ENCODE measurements at regions not wholly inside any gene's neighbourhood (a gene's known extent, or its start where the extent isn't known, plus 50 kb on each side); places are given as distances from the start of the nearest gene placed in this dataset.

DNA sequence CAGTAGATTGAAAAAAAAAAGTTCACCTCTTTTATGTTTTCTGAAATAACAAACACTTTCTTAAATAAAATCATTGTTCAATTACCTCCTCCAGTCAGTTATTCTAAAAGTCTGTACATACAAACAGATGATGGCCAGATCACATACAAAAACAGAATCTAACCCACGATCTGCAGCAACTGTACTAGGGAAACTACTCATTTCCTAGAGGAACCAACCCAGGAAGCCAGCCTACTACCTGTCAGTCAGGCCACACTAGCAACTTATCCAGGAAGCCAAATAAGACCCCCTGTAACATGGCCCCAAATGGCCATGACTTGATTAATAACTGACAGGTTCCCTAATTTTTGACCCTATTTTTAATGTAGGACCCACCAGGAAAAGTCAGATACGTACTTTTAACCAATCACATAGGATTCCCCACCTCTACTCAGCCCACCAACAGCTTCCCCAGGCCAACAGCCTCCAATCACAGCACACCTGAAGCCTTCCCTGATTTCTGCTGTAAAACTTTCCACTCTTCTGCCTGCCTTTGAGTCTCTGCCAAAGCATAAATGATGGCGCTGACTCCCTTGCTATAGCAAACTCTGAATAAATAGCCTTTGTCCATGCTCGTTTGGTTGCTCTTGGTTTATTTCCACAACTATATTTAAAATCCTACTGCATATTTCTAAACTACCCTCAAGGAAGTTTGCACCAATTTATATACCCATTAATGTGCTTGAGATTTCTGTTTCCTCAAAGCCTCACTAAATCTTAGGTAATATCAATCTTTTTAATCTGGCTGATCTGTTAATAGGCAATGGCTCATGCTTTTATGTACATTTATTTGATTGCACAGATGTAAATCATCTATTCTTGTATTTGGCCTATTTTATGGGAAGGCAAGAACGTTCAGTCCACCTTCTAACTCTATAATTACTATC, 486.4 kb downstream of the FBXO15 start:
- Mint-ChIP-seq H3K36me3 (no peaks in the 10 kb centered on the region), H3K4me3 (no peak overlapping the region), H3K27me3 (ENCODE audit: low read depth in 3 of 3) (peaks cover 0 to 3% (median 2%) of the 10 kb centered on the region in 3 donors), H3K27ac (no peak overlapping the region), H3K4me1 (no peaks in the 10 kb centered on the region), H3K9me3 (peaks cover 0 to 7% (median 4%) of the 10 kb centered on the region in 7 donors)
- Histone ChIP-seq H3K4me2 (replicated peaks; ENCODE audit: extremely low read depth, low read length, poor library complexity, severe bottlenecking) (no peak overlapping the region), H3K9me3 (replicated peaks in 1 of 2; ENCODE audit: control insufficient read depth in 1 of 2, insufficient read depth in 1 of 2, low read length in 2 of 2) (no peaks in the 10 kb centered on the region), H3K27me3 (ENCODE audit: control insufficient read depth in 2 of 2, insufficient read depth in 2 of 2, low read length in 2 of 2) (no peaks in the 10 kb centered on the region), H3K9ac (ENCODE audit: insufficient read depth, low read length, poor library complexity, severe bottlenecking) (no peak overlapping the region), H3K27ac (ENCODE audit: low read depth in 1 of 2, low read length in 2 of 2) (no peak overlapping the region), H3K4me1 (ENCODE audit: control insufficient read depth in 1 of 2, insufficient read depth in 2 of 2, low read length in 2 of 2) (no peaks in the 10 kb centered on the region), H2AFZ (ENCODE audit: insufficient read depth, low read depth, low read length, poor library complexity, severe bottlenecking) (no peak overlapping the region), H3K36me3 (replicated peaks in 1 of 2; ENCODE audit: control insufficient read depth in 1 of 2, insufficient read depth in 2 of 2, low read length in 2 of 2) (no peaks in the 10 kb centered on the region), H3K4me3 (replicated peaks in 1 of 3; ENCODE audit: low read depth in 2 of 3, low read length in 3 of 3) (no peak overlapping the region), H4K20me1 (ENCODE audit: insufficient read depth, low read length) (no peaks in the 10 kb centered on the region), H3K79me2 (ENCODE audit: insufficient read depth, low read length) (no peaks in the 10 kb centered on the region)
- WGBS (ENCODE audit: insufficient coverage) = 75% methylated on average over 3 of the region's 5 CpGs
- no peak for DNase-seq
- intact Hi-C loops (cut with micrococcal nuclease) = no loop called here
- TF ChIP-seq, protein P1, sequence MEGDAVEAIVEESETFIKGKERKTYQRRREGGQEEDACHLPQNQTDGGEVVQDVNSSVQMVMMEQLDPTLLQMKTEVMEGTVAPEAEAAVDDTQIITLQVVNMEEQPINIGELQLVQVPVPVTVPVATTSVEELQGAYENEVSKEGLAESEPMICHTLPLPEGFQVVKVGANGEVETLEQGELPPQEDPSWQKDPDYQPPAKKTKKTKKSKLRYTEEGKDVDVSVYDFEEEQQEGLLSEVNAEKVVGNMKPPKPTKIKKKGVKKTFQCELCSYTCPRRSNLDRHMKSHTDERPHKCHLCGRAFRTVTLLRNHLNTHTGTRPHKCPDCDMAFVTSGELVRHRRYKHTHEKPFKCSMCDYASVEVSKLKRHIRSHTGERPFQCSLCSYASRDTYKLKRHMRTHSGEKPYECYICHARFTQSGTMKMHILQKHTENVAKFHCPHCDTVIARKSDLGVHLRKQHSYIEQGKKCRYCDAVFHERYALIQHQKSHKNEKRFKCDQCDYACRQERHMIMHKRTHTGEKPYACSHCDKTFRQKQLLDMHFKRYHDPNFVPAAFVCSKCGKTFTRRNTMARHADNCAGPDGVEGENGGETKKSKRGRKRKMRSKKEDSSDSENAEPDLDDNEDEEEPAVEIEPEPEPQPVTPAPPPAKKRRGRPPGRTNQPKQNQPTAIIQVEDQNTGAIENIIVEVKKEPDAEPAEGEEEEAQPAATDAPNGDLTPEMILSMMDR (IDR thresholded peaks at IDR 0.05) = no peak

- H3K27ac Mint-ChIP-seq = no peak overlapping the region
- no peaks in the 10 kb centered on the region for H3K79me2 ChIP-seq (ENCODE audit: insufficient read depth, low read length)
- intact Hi-C loops (cut with micrococcal nuclease) = no loop called here
Measured at GRCh38 chr18:73656691-73657090, 490.9 kb downstream of the FBXO15 start.

More at GRCh38 chr18:73656691-73657090, 490.9 kb downstream of the FBXO15 start:
- Histone ChIP-seq H3K9ac (ENCODE audit: insufficient read depth, low read length, poor library complexity, severe bottlenecking) (no peak overlapping the region), H3K4me2 (replicated peaks; ENCODE audit: extremely low read depth, low read length, poor library complexity, severe bottlenecking) (no peak overlapping the region), H3K27ac (ENCODE audit: low read depth in 1 of 2, low read length in 2 of 2) (no peak overlapping the region), H3K27me3 (ENCODE audit: control insufficient read depth in 2 of 2, insufficient read depth in 2 of 2, low read length in 2 of 2) (no peaks in the 10 kb centered on the region), H3K4me3 (replicated peaks in 1 of 3; ENCODE audit: low read depth in 2 of 3, low read length in 3 of 3) (no peak overlapping the region), H3K36me3 (replicated peaks in 1 of 2; ENCODE audit: control insufficient read depth in 1 of 2, insufficient read depth in 2 of 2, low read length in 2 of 2) (no peaks in the 10 kb centered on the region), H3K9me3 (replicated peaks in 1 of 2; ENCODE audit: control insufficient read depth in 1 of 2, insufficient read depth in 1 of 2, low read length in 2 of 2) (no peaks in the 10 kb centered on the region), H4K20me1 (ENCODE audit: insufficient read depth, low read length) (no peaks in the 10 kb centered on the region), H2AFZ (ENCODE audit: insufficient read depth, low read depth, low read length, poor library complexity, severe bottlenecking) (no peak overlapping the region), H3K4me1 (ENCODE audit: control insufficient read depth in 1 of 2, insufficient read depth in 2 of 2, low read length in 2 of 2) (no peaks in the 10 kb centered on the region)
- DNase-seq = no peak
- TF ChIP-seq, protein P1 (IDR thresholded peaks at IDR 0.05) = no peak
- Mint-ChIP-seq H3K36me3 (no peaks in the 10 kb centered on the region), H3K4me1 (no peaks in the 10 kb centered on the region), H3K4me3 (no peak overlapping the region), H3K9me3 (peaks cover 0 to 3% (median 0%) of the 10 kb centered on the region in 7 donors), H3K27me3 (ENCODE audit: low read depth in 3 of 3) (no peaks in the 10 kb centered on the region)

Data from CD14-positive monocyte (primary cell).